TTC549 (cell line): ENCODE measurements at regions not wholly inside any gene's neighbourhood (a gene's known extent, or its start where the extent isn't known, plus 50 kb on each side); places are given as distances from the start of the nearest gene placed in this dataset.

Source experiments
- FAIRE-seq: peaks from 2 replicates; lab custom pipeline; 2012; peaks lifted over from hg19 to GRCh38; lab: Jason Lieb, UNC

DNA sequence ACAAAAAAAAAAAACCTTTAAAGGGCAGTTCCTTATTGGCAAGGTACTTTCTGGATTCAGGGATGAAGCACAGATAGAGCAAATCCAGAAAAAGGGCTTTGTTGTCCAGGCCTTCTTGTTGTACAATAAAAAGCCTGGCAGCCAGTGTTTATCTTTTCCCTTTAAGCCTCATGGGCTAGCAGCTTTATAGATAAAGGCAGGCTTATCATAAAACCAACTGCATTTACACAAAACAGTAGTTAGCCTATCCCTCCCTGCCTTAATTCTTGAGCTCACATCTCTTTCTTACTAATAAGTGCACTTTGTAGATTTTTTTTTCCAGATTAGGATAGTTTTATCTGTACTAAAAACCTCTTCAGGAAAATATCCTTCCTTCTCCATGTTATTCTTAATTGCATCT is 662.8 kb upstream of the CCDC54 start:
- no peak for FAIRE-seq

DNA sequence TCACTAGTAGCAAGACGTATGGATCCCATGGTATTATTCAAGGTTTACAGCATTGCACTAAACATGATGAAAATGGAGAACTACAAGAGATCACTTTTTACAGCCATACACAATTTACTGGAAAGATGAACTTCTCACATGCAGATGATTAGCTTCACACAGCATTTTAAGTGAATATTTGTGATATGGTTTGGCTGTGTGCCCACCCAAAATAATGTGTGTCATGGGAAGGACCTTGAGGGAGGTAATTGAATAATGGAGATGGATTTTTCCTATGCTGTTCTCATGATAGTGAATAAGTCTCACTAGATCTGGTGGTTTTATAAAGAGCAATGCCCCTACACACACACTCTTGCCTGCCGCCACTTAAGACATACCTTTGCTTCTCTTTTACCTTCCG is 662.0 kb upstream of the CCDC54 start:
- no peak for FAIRE-seq

DNA sequence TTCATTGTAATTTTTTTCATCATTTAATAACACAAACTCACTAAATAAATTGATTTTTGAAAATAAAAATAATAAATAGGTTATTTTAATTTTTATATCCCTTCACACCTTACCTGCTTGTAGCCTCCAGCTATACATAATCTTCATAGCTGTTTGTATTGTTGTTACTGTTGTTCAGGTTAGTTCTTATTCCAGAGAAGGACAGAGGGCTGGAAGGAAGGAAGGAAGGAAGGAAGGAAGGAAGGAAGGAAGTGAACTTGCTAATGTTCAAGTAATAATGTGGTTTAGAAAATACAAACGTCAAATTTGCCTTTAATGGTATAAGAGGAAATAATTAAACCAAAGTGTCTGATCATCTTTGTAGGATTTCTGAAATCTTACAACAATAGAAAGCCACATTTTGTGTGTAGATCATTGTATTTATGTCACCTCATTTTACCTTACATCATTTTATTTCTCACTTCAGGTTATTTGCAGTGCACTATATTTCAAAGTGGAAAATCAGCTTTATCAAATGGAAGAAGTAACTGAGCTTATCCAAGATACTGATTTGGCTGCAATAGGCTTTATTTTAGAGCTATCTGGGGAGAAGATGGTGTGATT is 660.0 kb upstream of the CCDC54 start:
- FAIRE-seq, result no peak

DNA sequence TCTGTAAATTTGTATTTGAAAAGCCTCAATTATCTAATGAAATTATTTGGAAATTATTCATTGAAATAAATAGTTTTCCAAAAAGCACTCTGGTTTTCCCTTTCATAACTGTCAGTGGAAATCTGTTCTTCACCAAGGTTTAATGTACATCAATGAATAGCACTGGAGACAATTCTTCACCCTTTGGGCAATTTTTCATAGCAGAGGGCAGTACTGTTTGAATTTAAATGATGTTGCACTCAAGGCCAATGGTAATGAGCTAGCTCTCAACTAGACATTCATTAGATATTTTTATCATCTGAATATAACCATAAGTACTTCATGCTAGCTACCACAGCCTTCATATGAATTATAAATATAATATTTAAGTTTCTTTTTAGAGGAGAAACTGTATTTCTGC is 658.2 kb upstream of the CCDC54 start:
- no peak for FAIRE-seq

DNA sequence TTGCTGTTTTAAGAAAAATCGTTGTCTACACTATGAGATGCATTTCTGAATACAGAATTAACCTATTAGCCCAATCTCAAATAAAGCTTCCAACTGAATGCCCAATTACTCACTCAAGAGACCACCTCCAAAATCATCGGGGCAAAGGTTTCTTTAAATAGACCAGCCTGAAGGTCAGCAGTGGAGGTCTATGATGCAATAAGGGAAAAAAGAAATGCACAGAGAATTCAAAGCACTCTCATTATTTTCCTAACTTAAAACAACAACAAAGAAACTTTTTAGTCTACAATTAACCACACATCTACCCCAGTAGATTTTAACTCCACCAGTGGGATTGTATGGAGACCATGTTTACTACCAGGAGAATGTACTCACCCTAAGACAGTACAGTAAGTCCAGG is 657.7 kb upstream of the CCDC54 start:
- FAIRE-seq, result no peak

DNA sequence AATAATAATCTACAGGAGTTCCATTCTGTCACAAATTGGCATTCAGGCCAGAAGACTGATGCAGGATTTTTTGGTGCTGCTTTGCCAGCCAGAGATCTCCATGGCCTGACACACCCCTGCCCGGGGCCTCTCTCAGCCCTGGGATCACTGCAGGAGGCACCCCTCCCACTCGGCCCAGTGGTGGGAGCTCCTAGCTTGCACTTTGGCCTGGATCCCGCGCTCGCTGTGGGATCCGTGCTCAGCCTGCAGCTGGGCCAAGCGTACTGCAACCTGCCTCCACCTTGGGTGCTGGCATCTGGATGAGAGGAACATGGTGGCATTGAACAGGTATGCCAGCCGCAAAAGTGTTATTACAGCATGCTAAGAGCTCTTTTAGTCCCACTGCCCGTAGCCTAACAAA is 656.7 kb upstream of the CCDC54 start:
- no peak for FAIRE-seq

DNA sequence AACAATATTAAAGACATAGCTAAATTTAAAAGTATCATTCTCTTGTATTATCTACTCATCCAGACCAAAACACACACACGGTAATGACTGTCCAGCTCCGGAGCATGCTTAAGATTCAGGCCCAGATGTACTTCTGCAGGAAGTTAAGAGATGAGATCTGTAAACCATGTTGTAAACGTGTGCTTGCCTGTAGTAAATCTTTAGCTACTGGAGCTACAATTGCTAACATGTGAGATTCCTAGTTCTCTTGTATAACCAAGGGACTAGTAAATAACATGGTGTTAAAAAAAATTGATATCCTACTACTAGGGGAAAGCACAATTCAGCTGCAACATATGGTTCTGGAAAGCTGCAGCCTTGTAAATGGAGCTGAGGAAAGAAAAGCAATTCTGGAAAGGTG is 651.7 kb upstream of the CCDC54 start:
- FAIRE-seq, result no peak

DNA sequence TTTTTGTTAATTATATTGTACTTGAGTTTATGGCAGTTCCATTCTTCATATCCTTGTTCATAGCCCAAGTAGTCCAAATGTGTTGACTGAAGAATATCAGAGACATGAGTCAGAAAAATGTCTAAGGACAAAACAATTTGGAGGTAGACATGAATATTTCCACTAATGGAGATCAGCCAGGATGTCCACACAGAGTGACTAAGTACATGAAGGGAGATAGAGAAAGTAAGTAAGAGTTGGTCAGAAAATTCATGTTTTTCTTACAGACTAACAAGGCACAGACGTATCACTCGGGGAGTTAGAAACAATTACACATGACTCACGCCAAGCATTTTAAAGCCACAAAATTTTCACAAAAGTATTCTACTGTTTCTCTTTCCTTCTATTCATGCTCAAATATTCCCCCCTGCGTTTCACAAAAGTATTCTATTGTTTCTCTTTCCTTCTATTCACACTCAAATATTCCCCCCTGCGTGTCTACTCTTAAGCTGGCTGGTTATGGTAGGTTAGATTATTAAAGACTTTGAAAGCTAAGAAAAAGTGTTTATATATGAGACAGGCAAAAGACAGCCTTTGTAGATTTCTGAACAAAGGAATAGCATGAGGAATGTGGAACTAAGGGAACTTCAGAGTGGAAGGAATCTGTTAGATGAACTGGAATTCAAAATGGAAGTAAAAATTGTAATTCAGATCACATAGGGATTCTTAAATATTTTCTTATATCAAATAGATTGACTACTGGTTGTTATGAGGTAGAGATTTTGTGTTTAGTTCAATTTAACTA is 648.7 kb upstream of the CCDC54 start:
- FAIRE-seq, result no peak

DNA sequence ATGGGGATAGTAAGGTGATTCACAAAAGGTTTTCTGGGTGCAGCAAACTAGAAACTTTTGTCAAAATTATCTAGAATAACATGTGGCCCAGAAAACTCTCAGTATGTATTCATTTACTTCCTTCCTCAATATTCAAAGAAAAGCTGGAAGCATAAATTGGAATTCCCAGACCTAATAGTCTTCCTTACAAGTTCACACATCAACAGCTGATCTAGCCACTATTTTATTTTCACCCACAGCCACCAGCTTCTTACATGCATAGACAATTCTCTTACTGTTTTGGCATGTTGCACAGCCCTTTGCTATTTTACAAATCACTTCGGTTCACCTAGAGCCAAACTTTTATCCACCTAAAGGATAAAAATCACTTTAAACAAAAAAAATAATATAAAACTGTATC is 647.8 kb upstream of the CCDC54 start:
- FAIRE-seq, result no peak

DNA sequence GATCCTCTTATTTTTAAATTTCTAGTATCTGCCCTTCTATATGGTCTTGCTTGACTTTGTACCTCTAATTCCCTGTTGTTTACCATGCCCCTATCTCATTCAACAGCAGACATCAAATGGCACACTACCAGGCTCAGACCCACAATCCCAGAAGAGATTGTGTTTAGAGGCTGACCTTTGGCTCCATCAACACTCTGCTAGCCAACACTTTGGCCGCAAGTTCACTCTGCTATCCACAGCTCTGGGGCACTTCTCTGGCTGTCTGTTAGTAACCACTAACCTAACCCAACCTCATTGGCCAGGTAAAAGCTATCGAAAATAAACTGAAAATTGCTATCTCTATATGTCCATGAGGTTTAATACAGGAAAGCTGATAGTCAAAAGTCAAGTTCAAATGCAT is 646.0 kb upstream of the CCDC54 start:
- FAIRE-seq, result no peak

DNA sequence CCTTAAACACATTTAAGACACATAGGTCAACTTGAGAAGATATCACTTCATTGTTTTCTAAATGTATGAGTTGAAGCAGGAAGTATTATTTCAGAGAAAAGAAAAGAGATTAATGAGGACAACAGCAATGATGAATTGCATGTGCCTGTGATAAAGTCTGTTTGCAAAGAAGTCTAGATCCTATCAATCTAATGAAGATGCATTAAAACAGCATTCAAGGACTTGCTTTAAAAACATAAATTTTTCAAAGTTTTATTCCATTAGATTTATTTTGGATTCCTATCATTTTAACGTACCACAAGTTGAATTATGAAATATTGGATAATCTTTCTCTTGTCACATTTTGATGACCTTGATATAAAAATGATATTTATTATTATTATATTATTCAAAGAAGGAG is 642.5 kb upstream of the CCDC54 start:
- FAIRE-seq, result no peak

DNA sequence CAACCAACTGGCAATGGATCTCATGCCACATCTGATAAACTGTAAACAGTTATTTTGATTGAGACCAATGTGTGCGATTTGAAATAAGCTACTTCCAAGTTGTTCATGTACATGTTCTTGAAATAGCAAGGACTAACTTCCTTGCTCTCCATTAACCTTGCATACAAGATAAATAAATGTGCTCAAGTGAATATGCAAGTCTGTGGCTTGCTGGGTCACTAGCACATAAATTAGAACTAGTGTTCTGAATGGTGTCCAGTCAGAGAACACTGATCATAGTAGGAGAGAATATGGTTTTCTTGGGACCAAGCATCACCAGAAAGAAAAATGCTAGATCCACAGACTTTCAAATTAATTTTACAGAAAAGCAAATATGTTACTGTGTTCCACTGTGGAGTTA is 640.0 kb upstream of the CCDC54 start:
- no peak for FAIRE-seq

DNA sequence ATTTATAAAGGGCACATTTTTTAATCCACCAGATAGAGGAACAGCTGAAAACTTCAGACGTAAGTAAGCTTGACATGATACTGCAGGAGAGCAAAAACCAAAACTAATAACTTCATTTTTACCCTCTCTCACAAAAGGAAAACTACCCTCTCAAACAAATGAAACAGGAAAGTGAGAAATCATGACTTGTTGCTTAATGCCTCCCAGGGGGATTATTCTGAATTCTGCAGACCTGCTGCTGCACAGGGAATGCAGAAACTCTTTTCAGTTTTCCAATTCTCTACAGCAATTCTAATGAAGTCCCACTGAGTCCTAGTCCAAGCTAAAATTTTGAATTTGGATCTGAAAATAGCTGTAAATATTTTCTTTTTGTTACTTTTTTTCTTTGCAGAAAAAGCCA is 637.1 kb upstream of the CCDC54 start:
- no peak for FAIRE-seq

DNA sequence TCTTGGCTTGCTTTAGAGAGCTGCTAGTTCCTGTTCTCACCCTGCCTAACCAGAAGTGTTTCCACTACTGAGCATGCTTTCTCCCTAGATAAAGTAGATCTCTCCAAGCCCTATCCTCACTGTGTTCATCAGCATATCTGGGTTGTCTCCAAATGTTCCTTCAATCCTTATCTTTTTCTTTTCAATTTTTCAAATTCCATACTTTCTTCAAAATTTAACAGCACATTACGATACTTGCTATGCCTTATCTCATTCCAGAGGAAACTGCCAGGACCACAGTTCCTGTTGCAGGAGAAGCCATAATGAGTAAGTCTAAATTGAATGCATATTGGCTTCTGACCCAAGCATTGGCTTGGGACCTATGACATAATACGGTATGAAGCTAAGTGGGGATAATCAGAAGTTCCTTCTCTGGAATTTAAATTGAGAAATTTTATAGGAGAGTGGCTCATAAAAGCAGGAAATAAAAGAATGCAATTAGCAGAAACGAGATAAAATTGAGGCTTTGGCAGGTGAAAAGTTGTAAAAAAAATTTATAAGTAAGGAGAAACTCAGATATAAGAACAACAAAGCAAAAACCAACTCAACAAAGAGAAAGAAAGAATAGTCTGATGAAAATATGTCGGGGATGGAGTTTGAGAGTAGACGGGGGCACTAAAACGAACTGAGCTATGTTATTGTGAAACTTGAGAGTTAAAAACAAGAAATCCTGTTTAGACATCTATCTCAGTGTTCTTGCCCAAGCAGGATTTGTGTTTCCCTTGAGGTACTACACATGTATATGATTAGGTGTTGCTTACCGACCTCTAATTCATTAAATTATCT is 631.7 kb upstream of the CCDC54 start:
- FAIRE-seq, result no peak

DNA sequence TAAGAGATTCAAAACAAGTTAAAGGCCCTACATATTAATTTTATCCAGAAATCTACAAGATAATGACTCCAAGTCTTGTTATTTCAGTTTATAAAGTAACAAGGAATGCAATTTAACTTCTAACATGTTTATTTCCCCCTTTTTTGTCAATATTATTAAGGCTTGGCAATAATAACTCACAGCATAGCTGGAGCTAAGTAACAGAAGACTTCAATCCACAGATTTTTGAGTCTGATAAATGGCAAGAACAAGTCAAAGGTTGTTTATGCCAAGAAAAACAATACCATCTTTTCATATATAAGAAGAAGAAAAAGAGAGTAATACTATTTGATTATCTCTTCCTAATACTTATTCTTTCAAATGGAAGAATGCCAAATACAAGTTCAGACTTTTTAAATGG is 631.0 kb upstream of the CCDC54 start:
- no peak for FAIRE-seq

DNA sequence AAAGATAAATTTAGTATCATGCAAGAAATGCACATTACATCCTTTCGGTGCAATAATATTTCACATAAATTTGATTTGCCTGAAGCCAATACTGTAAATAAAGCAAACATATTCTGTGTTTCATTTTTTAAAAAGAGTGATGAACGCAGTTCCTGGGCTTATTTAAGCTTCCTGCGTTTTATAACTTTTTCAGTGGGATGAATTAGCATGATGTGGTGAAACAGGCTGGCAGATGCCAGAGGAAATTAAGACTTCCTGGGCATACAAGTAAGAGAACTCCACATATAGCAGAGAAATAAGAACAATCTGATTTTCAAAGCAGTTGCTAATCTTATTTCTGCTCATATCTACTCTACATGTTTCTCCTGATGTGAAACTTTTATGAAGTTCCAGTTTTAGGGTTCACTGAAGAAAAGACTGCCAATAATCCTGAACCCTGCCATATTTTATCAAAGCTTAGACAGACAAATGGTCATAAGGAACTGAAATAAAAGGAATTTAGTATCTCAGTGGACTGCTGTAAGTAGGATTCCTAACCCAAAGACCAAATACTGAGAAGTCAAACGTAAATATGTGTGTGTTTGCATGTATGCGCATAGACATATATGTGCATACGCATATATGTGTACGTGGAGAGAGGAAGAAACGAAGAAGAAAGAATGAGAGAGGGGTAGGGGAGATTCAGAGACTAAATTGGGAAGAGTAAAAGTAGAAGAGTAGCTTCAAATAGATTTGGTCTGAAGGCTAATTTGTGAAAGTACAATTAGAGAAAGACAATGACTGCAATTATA is 628.6 kb upstream of the CCDC54 start:
- FAIRE-seq, result no peak

DNA sequence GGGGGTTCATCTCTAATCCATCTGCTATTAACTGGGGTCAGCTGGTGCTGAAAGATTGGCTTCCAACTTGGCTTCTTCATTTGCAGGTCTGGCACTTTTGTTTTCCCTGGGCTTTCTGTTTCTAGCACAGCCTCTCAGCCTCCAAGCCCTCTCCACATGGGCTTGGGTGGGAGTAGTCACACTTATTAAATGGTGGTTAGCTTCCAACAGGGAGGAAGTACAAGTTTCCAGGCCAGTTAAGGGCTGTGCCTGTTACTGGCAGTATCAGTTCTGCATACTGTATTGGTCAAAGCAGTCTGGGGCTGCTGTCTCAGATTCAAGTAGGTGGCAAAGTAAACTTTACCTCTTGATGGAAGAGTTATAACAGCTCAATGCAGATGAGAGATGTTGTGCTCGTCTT is 627.1 kb upstream of the CCDC54 start:
- FAIRE-seq, result no peak

DNA sequence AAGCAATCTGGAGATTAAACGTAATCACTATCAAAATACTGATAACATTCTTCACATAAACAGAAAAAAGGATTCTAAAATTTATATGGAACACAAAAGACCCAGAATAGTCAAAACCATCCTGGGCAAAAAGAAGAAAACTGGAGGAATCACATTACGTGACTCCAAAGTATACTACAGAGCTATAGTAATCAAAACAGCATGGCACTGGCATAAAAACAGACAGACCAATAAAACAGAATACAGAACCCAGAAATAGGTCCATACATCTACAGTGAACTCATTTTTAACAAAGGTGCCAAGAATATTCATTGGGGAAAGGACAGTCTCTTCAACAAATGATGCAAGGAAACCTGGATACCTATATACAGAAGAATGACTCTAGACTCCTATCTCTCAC is 621.9 kb upstream of the CCDC54 start:
- no peak for FAIRE-seq

DNA sequence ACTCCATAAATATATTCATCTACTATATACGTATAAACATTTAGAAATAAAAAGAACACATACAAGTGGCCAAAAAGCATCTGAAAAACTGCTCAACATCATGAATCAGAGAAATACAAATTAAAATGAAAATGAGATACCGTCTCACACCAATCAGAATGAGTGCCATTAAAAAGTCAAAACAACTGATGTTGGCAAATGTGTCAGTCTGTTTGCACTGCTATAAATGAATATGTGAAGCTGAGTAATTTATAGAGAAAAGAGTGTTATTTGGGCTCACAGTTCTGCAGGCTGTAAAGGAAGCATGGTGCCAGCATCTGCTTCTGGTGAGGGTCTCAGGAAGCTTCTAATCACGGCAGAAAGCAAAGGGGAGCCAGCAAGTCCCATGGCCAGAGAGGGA is 620.3 kb upstream of the CCDC54 start:
- FAIRE-seq, result no peak

DNA sequence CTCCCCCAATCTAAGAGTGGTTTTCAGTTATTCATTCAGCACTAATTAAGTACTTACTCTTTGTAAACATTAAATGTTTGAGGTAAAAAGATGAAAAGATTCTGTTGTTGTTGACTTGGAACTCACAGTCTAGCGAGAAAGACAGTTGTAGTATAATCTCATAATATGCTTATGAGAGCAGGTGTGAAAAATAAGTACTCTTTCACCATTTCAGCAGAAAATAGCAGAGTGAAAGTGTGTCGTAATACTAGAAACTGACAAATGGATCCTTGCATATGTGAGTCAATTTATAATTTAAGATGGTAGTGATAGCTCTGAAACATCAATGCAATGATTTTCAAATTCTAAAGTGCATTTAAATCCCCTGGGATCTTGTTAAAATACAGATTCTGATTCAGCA is 618.8 kb upstream of the CCDC54 start:
- FAIRE-seq, result no peak

DNA sequence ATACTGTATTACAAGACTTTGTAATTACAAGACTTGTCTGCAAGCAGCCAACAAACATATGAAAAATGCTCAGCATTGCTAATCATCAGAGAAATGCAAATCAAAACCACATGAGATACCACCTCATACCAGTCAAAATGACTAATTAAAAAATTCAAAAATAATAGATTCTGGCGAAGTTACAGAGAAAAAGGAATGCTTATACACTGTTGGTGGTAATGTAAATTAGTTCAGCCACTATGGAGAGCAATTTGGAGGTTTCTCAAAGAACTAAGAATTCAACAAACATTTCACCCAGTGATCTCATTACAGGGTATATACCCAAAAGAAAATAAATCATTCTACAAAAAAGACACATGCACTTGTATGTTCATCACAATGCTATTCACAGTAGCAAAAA is 617.5 kb upstream of the CCDC54 start:
- no peak for FAIRE-seq

DNA sequence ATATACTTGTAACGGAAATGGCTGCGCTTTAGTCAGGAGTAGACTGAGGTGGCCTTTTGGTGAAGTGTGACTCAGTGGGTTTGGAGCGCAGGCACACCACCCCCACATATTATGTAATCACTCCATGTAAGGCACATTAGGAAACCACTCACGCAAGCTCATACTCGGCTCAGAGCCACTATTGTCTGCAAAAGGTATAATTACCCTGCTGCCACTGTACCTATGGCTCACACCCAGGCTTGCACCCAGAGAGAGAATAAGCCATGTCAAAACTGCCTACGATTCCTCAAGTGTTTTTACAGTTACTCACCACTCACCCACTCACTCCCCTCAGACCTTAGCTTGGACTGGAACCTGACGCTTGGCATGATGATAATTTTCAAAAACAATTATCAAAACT is 611.9 kb upstream of the CCDC54 start:
- FAIRE-seq, result no peak
